ENCODE measurements at regions not wholly inside any gene's neighbourhood (a gene's known extent, or its start where the extent isn't known, plus 50 kb on each side); places are given as distances from the start of the nearest gene placed in this dataset.

- TF ChIP-seq CTCF (conservative IDR thresholded peaks at IDR 0.05) (no peak), ZFX (IDR thresholded peaks at IDR 0.05) (no peak)
These were observed 66.1 kb upstream of the SIAH1 start for GRCh38 chr16:48451323-48451722.
